ENCODE measurements at regions not wholly inside any gene's neighbourhood (a gene's known extent, or its start where the extent isn't known, plus 50 kb on each side); places are given as distances from the start of the nearest gene placed in this dataset.
"Not testable (repeated sequence)": the region's sequence is repeated elsewhere in the genome, so short reads cannot be mapped to it uniquely, and the experiment has no call there.

GRCh38 chr13:60663788-60664187 lies 266.8 kb downstream of the TDRD3 start:
- no peak for DNase-seq

- no peak for DNase-seq
Measured at GRCh38 chr13:60662595-60662994, 265.6 kb downstream of the TDRD3 start.

DNA sequence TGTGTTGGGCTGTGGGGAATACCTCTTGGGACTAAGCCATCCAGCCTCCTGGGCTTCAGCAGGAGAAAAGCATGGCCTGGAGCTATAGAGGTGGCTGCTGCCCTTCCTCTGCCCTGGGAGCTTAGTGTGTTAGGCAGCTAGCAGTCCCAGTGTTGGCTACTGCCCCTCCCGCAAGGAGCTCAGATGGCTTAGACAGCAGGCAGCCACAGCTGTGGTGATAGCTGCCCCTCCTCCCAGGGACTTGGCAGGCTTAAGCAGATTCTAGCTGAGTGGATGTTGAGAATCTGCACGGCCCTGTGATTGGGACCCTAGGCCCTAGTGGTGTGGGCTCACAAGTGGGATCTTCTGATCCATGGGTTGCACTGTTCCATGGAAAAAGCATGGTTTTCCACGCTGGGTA lies 264.5 kb downstream of the TDRD3 start:
- no peak for DNase-seq

DNA sequence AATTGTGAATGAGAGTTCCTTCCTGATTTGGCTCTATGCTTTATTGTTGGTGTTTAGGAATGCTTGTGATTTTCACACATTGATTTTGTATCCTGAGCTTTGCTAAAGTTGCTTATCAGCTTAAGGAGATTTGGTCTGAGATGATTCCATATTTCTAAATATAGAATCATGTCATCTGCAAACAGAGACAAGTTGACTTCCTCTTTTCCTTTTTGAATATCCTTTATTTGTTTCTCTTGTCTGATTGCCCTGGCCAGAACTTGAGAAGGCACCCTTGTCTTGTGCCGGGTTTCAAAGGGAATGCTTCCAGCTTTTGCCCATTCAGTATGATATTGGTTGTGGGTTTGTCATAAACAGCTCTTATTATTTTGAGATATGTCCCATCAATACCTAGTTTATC lies 260.6 kb downstream of the TDRD3 start:
- DNase-seq, result not testable (repeated sequence)

DNA sequence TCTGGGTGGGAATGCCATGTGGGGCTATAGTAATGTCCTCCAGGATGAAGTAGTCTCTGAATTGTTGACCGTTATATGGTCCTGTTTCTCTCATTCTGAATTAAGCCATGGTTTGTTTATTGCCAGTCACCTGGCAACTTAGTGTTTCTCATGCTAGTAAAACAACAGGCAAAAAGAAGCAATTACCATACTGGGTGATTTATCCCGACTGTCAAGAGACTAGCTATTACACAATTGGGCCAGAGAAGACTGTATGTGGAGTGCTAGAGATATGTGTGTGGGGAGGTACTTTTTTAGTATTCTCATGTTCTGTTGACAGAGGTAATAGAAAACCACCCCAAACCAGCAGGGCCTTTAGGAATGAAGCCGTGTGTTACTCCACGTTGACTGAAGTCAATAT lies 258.2 kb downstream of the TDRD3 start:
- no peak for DNase-seq

DNA sequence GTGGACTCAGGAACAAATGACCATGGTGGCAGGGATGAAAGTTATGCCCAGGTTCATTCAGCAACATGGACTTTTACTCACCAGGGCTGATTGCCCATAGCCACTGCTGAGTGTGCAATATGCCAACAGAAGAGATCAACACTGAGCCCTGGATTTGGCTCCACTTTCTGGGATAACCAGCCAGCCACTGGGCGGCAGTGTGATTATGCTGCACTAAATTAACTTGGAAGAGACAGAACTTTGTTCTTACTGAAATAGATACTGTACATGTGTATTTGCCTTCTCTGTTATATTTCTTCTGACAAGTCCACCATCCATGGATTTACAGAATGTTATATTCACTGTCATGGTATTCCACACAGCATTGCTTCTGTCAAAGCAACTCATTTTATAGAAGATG lies 257.4 kb downstream of the TDRD3 start:
- DNase-seq, result no peak

- no peak for DNase-seq
Measured at GRCh38 chr13:60647547-60647946, 250.5 kb downstream of the TDRD3 start.

DNA sequence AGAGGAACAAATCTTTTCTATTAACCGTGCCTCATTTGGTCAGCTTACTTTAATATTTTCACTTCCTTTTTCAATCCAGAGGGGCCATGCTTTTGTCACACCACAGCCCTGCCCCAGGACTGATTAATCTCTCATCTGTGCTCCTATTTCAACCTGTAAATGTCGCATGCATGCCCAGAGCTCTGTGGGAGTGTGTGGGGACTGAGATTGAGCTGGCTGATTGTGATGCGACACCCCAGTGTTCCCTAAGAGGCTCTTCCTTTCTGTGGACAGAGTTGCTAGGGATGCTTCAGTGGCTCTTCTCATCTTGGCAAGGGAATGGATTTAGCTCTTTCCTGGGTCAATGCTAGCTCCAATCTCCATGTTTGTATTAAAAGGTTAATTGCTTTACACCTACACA lies 249.6 kb downstream of the TDRD3 start:
- DNase-seq, result no peak

GRCh38 chr13:60645676-60646075 lies 248.7 kb downstream of the TDRD3 start:
- no peak for DNase-seq

DNA sequence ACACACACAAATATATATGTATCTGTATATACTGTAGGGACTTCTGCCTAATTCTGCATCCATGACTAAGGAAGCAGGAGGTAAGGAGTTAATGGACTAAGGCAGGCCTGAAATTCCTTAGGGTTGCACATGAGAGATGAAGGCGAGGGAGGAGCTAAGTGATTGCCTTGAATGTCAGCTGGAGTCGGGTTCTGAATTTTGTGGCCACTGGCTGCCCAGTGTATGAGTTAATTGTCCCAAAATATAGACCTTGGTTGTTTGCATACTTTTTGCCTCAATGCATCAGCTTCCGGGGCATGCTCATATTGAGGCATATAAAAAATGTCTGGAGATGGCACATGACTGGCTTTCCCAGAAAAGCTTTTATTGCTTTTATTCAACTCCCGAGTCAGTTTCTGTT lies 245.5 kb downstream of the TDRD3 start:
- no peak for DNase-seq

DNA sequence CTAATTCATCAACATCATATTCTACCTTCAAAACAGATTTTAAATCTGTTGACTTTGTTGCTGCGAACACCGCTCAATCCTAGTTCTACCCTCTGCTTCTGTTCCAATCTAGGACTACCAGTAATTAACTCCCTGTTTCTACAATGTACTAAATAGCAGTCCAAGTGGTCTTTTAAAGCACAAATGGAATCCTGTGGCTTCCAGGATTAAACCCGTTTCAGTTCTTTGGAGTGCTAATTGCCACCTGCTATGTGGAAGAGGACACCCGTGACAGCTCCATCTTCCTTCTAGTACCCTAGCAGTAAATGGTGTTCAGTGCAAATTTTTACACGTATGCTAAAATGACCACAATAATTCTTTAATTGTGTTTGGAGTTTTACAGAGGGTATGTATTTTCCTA lies 232.1 kb downstream of the TDRD3 start:
- peak; percentile 20 for DNase-seq

- DNase-seq, result peak; percentile 48
Measured at GRCh38 chr13:60627071-60627686, 230.2 kb downstream of the TDRD3 start.

Data from NCI-H146 (cell line).